Stimulated activated CD4-positive, alpha-beta T cell treated with anti-CD3 and anti-CD28 coated beads, Interleukin-1b, Interleukin-23, amount 100 ng/mL, for 24 hours (primary cell): ENCODE measurements at regions not wholly inside any gene's neighbourhood (a gene's known extent, or its start where the extent isn't known, plus 50 kb on each side); places are given as distances from the start of the nearest gene placed in this dataset.
A peak's percentile ranks its signal among the peaks of the same experiment; 100 is the strongest.

Source experiments
- DNase-seq, 4 experiments: peaks; one replicate each; pipeline ENCODE4 v3.0.0-alpha.2; 2020; ENCODE audit warnings: low read depth in 4 of 4, low spot score in 1 of 4

- DNase-seq = peak in 3 of 4 experiments; percentile 21 to 52 (median 28)
These were observed 216.8 kb upstream of the DTNBP1 start for GRCh38 chr6:15879371-15880261.

DNA sequence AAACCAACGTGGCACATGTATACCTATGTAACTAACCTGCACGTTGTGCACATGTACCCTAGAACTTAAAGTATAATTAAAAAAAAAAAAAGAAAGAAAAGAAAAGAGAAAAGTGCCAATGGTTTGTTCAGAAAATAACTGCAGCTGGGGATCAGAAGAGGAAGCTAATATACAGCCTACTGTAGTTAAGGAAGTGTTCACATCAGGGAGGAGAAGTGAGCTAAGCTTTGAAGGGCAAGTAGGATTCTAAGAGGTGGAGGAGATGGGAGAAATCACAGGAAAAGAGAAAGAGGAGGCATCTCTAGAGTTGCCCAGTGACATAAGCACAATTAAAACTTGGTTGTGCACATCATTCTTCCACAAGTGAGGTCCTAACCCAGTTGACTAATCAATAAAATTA, 214.4 kb upstream of the DTNBP1 start:
- DNase-seq = no peak

- no peak for DNase-seq
These were observed 213.6 kb upstream of the DTNBP1 start for GRCh38 chr6:15876406-15876805.

DNA sequence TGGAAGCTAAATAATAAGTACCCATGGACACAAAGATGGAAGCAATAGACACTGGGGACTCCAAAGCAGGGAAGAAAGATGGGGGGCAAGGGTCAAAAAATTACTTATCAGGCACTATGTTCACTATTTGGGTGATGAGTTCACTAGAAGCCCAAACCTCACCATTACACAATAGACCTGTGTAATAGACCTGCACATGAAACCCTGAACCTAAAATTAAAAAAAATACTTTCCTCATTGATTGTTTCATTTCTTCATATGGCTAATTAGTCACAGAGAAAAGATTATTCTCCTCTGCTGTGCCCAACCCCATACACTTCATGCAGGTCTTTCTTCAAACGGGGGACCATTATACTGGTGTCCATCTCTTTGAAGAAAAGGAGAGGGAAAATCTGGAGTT, 213.0 kb upstream of the DTNBP1 start:
- DNase-seq = no peak

GRCh38 chr6:15874821-15875220, 212.0 kb upstream of the DTNBP1 start:
- no peak for DNase-seq

DNA sequence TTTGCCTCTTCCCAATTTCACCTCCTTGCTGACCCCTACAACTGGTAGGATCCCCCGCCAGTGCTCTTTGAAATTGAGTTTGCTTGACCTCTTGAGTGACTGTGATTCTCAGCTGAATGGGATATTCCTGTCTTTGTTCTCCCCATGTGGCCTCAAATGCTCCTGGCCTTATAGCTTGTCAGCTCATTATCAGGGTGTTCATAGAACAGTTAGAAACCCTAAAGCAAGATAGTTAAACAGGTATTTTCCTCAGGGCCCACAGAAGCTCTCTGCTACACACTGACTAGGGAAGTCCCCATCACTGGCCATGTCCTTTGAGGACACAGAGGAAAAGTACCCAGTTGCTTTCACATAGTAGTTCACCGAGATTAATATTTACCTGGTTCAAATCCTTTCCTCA, 211.5 kb upstream of the DTNBP1 start:
- no peak for DNase-seq

GRCh38 chr6:15872241-15873103, 209.6 kb upstream of the DTNBP1 start:
- no peak for DNase-seq

- DNase-seq = no peak
These were observed 208.4 kb upstream of the DTNBP1 start for GRCh38 chr6:15871276-15871675.

DNA sequence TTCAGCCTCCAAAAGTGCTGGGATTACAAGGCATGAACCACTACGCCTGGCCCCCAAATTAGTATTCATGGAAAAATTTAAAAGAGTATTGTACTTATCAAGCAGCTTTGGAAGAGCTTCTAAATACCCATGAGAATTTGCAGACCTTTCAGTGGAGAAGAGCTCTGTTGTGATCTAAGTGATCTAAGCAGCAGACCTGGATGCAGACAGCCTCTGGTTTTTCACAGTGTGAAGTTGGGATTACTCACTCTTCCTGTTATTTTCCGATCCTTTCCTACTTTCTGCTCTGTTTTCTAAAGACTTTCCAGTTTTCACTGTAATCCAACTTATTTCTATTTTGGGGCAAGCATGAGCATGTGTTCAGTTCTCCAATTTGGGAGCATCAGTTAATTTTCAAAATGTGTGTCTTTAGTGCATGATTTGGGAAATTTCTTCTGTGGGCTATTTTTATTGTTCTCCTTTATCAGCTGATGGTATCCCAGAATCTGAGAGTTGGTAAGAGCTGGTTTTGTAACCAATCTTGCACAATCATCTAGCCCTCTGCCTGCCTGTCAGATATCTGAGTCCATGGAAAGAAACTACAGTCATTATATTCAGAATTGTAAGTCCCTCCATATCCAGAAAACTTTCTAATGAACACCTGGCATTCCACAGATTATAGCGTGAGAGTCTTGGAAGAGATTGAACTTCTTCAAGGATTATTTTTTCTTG, 207.7 kb upstream of the DTNBP1 start:
- DNase-seq = no peak

DNA sequence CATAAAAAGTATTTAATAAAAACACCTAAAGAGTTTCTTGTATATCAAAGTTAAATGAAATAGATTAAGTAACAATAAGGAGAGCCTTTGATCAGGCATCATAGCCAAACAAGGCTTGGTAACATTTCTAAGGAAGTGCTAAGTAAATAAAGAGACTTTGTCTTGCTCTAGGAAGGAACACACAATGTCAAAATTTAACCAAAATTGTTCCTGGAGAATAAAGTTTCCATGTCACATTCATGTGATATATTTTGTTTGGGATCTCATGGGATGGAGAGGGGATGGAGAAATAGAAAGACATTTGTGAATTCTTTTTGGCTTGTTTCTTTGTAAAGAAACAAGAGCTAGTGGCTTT, 201.9 kb upstream of the DTNBP1 start:
- no peak for DNase-seq

GRCh38 chr6:15864038-15864707, 201.3 kb upstream of the DTNBP1 start:
- no peak for DNase-seq

DNA sequence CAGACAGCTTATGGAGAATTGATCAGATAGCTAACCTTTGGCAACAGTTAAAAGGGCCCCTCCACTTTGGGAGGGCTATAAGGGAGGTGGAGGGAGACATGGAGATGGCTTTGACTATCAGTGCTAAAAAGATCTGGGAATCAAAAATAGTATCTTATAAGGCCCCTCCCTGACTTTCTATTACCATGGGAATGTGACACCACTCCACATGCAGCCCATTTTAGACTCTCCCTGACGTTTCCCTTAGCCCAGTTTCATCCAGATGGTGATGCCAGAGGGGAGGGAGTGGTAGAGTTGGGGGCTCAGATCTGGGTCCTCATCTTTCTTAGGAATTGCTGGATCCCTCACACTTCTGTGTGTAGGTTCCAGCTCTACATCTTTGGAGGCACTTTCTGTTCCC, 200.0 kb upstream of the DTNBP1 start:
- no peak for DNase-seq

DNA sequence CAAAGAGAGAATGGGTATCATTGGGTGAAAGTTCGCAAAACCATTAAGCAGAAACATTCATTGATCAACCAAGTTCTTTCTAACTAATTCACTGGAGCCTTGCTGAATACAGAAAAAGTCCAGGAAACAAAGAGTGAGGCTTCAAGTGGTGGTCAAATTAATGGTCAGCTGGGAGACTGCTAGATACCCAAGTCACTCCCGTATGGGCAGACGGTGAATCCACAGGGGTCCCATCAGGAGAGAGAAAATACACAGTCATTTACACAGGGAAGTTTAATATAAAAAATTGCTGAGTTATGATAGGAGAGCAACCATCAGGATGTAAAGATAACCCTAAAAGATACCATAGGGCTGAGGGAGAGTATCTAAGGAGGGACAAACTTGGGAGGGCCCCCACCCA, 198.7 kb upstream of the DTNBP1 start:
- no peak for DNase-seq

GRCh38 chr6:15854826-15855710, 192.2 kb upstream of the DTNBP1 start:
- DNase-seq = no peak

DNA sequence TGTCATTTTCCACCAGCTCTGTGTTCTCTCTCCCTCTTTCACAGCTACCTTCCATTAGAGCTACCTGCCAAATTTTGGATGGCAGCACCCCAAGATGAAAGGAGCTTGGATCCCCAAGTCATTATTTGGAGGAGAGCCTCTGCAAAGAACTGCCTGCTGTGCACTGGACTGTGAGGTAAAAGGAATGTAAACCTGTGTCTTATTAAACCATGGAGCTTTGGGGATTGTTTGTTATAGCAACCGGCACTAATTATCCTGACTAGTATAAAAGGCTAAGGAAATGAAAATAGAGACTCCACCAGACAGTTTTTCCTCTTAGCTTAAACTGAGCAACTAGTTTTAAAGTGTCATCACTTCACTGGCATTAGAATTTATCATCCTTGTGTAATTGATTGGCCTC, 191.6 kb upstream of the DTNBP1 start:
- DNase-seq = no peak

DNA sequence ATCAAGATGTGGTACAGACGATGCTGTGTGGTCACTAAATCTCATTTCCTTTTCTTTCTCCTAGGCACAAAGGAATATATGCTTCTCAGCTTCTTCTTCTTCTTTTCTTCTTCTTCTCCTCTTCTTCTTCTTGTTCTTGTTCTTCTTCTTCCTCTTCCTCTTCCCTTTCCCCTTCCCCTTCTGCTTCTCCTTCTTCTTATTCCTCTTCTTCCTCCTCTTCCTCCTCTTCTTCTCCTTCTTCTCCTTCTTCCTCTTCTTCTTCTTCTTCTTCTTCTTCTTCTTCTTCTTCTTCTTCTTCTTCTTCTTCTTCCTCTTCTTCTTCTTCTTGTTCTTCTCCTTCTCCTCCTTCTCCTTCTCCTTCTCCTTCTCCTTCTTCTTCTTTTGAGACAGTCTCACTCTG, 190.4 kb upstream of the DTNBP1 start:
- no peak for DNase-seq

DNA sequence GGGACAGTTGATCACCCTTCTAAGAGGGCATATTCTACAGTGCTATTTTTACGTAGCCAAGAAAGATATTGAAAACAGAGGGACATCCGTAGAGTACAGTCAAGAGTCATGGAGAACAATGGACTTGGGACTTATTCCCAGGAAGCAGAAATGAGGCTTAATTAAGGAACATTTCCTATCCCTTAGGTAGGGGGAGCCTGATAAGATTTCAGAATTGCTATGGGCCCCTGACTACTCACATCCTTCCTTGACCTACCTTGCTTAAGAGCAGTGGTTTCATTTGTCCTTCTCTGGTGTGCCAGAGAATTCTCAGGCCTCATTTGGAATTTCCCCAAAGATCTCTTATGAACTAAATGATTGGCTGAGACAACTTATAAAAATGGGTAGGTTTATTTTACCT, 189.5 kb upstream of the DTNBP1 start:
- no peak for DNase-seq

GRCh38 chr6:15849395-15849794, 186.6 kb upstream of the DTNBP1 start:
- no peak for DNase-seq

DNA sequence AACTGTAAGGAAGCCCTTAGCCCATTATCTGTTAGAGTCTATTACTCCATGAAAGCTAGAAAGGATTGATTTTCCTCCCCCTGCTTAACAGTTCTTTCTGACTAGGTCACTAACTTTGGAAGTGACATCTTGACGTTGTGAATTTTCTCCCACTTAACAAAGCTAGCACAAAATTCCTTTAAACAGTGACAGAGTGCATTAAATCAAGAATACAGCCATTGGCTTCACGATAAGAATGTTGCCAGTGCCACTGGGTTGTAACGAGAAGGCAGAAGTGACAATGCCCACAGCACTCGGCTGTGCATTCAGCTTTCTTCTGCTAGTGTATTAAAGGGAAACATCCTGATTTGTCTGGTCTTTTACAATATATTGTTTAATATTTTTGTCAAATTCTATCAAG, 182.7 kb upstream of the DTNBP1 start:
- DNase-seq = no peak

GRCh38 chr6:15843764-15844163, 180.9 kb upstream of the DTNBP1 start:
- no peak for DNase-seq
